ENCODE measurements at regions not wholly inside any gene's neighbourhood (a gene's known extent, or its start where the extent isn't known, plus 50 kb on each side); places are given as distances from the start of the nearest gene placed in this dataset.
A peak's percentile ranks its signal among the peaks of the same experiment; 100 is the strongest.
"Not testable (repeated sequence)": the region's sequence is repeated elsewhere in the genome, so short reads cannot be mapped to it uniquely, and the experiment has no call there.

- DNase-seq (ENCODE audit: low spot score) = no peak
- TF ChIP-seq CTCF (IDR thresholded peaks at IDR 0.05; ENCODE audit: borderline replicate concordance, control extremely low read depth, extremely low read depth, insufficient read depth, missing control alignments) = no peak
- in situ Hi-C loops (cut with MboI; ENCODE audit: low sequenced_read_pairs, unreplicated experiment) = no loop called here
These were observed 2695.0 kb upstream of the DEFB115 start for GRCh38 chr20:28562510-28562898.

GRCh38 chr20:28562899-28563521 lies 2694.5 kb upstream of the DEFB115 start:
- DNase-seq (ENCODE audit: low spot score); in situ Hi-C loops (cut with MboI; ENCODE audit: low sequenced_read_pairs, unreplicated experiment): not testable (repeated sequence)

- in situ Hi-C loops (cut with MboI; ENCODE audit: low sequenced_read_pairs, unreplicated experiment); DNase-seq (ENCODE audit: low spot score): not testable (repeated sequence)
These were observed 2693.4 kb upstream of the DEFB115 start for GRCh38 chr20:28564024-28564423.

GRCh38 chr20:28564688-28565463 lies 2692.6 kb upstream of the DEFB115 start:
- in situ Hi-C loops (cut with MboI; ENCODE audit: low sequenced_read_pairs, unreplicated experiment); DNase-seq (ENCODE audit: low spot score): not testable (repeated sequence)

GRCh38 chr20:28575991-28576390 lies 2681.5 kb upstream of the DEFB115 start:
- in situ Hi-C loops (cut with MboI; ENCODE audit: low sequenced_read_pairs, unreplicated experiment); DNase-seq (ENCODE audit: low spot score): not testable (repeated sequence)

GRCh38 chr20:28591680-28592079 lies 2665.8 kb upstream of the DEFB115 start:
- not testable (repeated sequence) for DNase-seq (ENCODE audit: low spot score)

GRCh38 chr20:28593383-28593782 lies 2664.1 kb upstream of the DEFB115 start:
- in situ Hi-C loops (cut with MboI; ENCODE audit: low sequenced_read_pairs, unreplicated experiment); DNase-seq (ENCODE audit: low spot score): not testable (repeated sequence)

More at GRCh38 chr20:28591680-28592079, 2665.8 kb upstream of the DEFB115 start:
- in situ Hi-C loops (cut with MboI; ENCODE audit: low sequenced_read_pairs, unreplicated experiment) = not testable (repeated sequence)

GRCh38 chr20:28594476-28594875 lies 2663.0 kb upstream of the DEFB115 start:
- in situ Hi-C loops (cut with MboI; ENCODE audit: low sequenced_read_pairs, unreplicated experiment); DNase-seq (ENCODE audit: low spot score): not testable (repeated sequence)

- DNase-seq (ENCODE audit: low spot score); in situ Hi-C loops (cut with MboI; ENCODE audit: low sequenced_read_pairs, unreplicated experiment): not testable (repeated sequence)
These were observed 2655.5 kb upstream of the DEFB115 start for GRCh38 chr20:28602006-28602402.

- in situ Hi-C loops (cut with MboI; ENCODE audit: low sequenced_read_pairs, unreplicated experiment) = not testable (repeated sequence)
- peak; percentile 75 for DNase-seq (ENCODE audit: low spot score)
These were observed 2654.9 kb upstream of the DEFB115 start for GRCh38 chr20:28602403-28603217.

- in situ Hi-C loops (cut with MboI; ENCODE audit: low sequenced_read_pairs, unreplicated experiment); DNase-seq (ENCODE audit: low spot score): not testable (repeated sequence)
These were observed 2654.3 kb upstream of the DEFB115 start for GRCh38 chr20:28603218-28603577.

GRCh38 chr20:28616354-28616753 lies 2641.1 kb upstream of the DEFB115 start:
- in situ Hi-C loops (cut with MboI; ENCODE audit: low sequenced_read_pairs, unreplicated experiment) = no loop called here
- TF ChIP-seq CTCF (IDR thresholded peaks at IDR 0.05; ENCODE audit: borderline replicate concordance, control extremely low read depth, extremely low read depth, insufficient read depth, missing control alignments) = no peak
- DNase-seq (ENCODE audit: low spot score) = no peak

GRCh38 chr20:28619956-28620651 lies 2637.4 kb upstream of the DEFB115 start:
- in situ Hi-C loops (cut with MboI; ENCODE audit: low sequenced_read_pairs, unreplicated experiment); DNase-seq (ENCODE audit: low spot score): not testable (repeated sequence)

GRCh38 chr20:28625112-28625511 lies 2632.4 kb upstream of the DEFB115 start:
- DNase-seq (ENCODE audit: low spot score); in situ Hi-C loops (cut with MboI; ENCODE audit: low sequenced_read_pairs, unreplicated experiment): not testable (repeated sequence)

GRCh38 chr20:28640831-28641230 lies 2616.6 kb upstream of the DEFB115 start:
- in situ Hi-C loops (cut with MboI; ENCODE audit: low sequenced_read_pairs, unreplicated experiment); DNase-seq (ENCODE audit: low spot score): not testable (repeated sequence)

All from GM13976 (cell line).